ENCODE measurements at regions not wholly inside any gene's neighbourhood (a gene's known extent, or its start where the extent isn't known, plus 50 kb on each side); places are given as distances from the start of the nearest gene placed in this dataset.

GRCh38 chr2:2832657-2833056, 501.6 kb upstream of the MYT1L start:
- TF ChIP-seq CTCF (IDR thresholded peaks at IDR 0.05) (no peak), POLR2A (IDR thresholded peaks at IDR 0.05) (no peak)

Data from suprapubic skin (tissue), 3 donors.